Right ventricle myocardium superior (tissue), 1 donor: ENCODE measurements at regions not wholly inside any gene's neighbourhood (a gene's known extent, or its start where the extent isn't known, plus 50 kb on each side); places are given as distances from the start of the nearest gene placed in this dataset.

ENCODE experiments used
- ATAC-seq: fragments of 200-7000 bp; cut with Tn5 transposase; one replicate; pipeline ENCODE4 v1.9.1; 2020; ENCODE audit warnings: mild to moderate bottlenecking; ENCODE audit not compliant: poor library complexity
- DNase-seq: peaks from one replicate; pipeline ENCODE4 v3.0.0-alpha.2; 2020
- intact Hi-C: fragments of 100-400 bp; cut with DNase I; formaldehyde crosslinking; loops from one replicate; pipeline ENCODE4 v1.11.2; 2022
- donor health status: DM: no; HTN: yes; CAD: no; lungs with severe emphysema.

DNA sequence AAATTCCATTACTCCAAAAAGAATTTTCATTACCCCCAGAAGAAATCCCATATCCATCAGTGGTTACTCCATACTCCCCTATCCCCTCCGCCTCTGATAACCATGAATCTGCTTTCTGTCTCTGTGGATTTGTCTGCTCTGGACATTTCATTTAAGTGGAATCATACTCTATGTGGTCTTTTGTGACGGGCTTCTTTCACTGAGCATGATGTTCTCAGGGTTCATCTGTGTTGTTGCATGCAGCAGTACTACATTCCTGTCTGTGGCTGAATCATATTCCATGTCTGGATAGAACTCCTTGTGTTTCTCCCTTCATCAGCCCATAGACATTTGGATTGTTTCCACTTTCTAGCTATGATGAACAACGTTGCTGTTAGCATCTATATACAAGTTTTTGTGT, 59.5 kb upstream of the IRX3 start:
- no peak for ATAC-seq

DNA sequence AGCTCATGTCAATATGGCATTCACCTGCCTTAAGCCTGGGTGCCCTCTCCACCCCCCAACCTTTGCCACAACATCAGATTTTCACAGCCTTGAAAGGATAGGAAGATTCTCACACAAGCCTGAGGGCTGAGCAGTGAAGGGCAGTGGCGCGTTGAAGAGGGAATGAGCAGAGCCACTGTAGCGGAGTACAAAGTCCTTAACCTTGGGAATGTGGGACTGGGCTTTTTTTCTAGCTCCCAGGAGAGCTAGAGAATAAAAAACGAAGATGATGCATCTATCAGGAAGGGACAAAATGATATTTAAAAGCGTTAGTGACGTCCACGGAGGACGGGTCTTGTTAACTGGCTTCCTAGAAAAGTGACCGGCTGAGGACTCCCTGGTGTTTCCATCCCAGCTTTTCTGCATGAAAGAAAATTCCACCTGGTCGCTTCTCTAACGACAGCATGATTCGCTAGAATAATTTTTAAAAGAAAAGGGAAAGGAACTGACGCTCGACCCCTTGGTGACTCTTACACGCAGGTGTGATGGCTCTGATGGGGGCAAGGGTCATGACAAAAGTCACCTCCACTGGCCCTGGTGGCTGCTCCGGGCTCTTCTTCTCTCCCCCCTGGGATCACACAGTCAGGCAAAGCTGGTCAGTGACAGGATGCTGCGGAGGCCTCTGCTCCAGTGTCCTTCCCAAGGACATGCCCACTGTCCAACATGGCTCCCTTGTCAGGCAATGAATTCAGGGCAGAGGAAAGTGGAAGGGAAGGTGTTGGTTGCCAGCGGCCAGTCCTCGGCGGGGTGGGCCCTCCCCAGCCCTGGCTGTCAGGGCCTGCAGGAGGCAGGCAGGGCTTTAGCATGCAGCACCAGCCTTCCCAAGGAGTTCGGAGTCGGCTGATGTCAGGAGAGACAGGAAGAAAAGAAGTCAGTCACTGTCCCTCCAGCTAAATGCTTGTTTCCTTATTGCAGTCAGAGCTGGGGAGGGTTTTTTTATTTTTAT, 58.4 kb upstream of the IRX3 start:
- intact Hi-C loops = no loop called here
- no peak for DNase-seq
- ATAC-seq = no peak

More for the DNA sequence above, 59.5 kb upstream of the IRX3 start:
- DNase-seq = no peak
- intact Hi-C loops = no loop called here

- ATAC-seq (no peak), DNase-seq (no peak)
- intact Hi-C loops = no loop called here
Observed at GRCh38 chr16:54342966-54343365, 56.4 kb upstream of the IRX3 start.

GRCh38 chr16:54341892-54342776, 55.5 kb upstream of the IRX3 start:
- intact Hi-C loops = no loop called here
- DNase-seq (no peak), ATAC-seq (no peak)

DNA sequence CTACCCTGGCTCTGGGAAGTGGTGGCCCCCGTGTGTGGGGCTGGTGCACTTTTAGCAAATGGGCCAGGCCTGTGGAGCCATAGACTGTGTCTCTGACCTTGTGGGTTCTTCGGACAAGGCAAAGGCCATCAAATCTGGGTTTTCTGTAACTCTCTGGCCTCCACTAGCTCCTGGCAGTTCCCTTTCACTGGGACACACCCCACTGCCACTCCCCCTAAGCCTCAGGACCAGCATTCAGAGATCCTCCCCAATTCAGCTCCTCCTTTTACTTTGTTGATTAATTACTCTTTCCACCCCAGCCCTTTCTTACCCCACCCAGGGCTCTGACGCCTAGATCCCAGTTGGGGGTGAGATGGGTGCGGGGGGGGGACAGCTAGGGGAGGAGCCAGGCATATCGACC, 53.9 kb upstream of the IRX3 start:
- no peak for ATAC-seq
- intact Hi-C loops = no loop called here
- DNase-seq = no peak

- ATAC-seq = no peak
- no peak for DNase-seq
- intact Hi-C loops = no loop called here
Observed at GRCh38 chr16:54336631-54337204, 50.1 kb upstream of the IRX3 start.
